ENCODE measurements at regions not wholly inside any gene's neighbourhood (a gene's known extent, or its start where the extent isn't known, plus 50 kb on each side); places are given as distances from the start of the nearest gene placed in this dataset.

DNA sequence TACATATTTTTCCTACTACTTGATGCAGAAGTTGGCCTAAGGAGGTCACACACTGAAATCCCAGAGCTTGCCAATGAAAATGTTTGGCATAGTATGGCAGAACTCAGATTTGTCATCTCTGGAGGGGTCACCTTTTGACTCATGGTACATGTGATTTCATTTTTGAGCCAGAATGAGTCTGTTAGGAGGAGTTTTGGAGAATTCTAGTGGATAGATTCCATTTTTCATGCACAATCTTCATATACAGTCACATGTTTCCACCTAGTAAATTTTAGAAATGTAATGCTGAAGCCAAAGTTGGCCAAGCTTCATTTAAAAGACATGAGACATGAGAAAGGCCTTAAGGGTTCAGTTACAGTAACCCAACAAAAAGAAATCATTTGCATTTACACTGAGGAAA, 97.8 kb upstream of the IGSF10 start:
- intact Hi-C loops (cut with DNase I), result no loop called here
- Histone ChIP-seq H3K27me3 (no peaks in the 10 kb centered on the region), H3K4me1 (peaks cover 0 to 4% (median 0%) of the 10 kb centered on the region in 9 donors), H3K9me3 (no peaks in the 10 kb centered on the region), H3K4me3 (no peak overlapping the region), H3K36me3 (no peaks in the 10 kb centered on the region), H3K27ac (no peak overlapping the region)
- ATAC-seq (no peak), DNase-seq (no peak)
- no peak for TF ChIP-seq CTCF (IDR thresholded peaks at IDR 0.05)

DNA sequence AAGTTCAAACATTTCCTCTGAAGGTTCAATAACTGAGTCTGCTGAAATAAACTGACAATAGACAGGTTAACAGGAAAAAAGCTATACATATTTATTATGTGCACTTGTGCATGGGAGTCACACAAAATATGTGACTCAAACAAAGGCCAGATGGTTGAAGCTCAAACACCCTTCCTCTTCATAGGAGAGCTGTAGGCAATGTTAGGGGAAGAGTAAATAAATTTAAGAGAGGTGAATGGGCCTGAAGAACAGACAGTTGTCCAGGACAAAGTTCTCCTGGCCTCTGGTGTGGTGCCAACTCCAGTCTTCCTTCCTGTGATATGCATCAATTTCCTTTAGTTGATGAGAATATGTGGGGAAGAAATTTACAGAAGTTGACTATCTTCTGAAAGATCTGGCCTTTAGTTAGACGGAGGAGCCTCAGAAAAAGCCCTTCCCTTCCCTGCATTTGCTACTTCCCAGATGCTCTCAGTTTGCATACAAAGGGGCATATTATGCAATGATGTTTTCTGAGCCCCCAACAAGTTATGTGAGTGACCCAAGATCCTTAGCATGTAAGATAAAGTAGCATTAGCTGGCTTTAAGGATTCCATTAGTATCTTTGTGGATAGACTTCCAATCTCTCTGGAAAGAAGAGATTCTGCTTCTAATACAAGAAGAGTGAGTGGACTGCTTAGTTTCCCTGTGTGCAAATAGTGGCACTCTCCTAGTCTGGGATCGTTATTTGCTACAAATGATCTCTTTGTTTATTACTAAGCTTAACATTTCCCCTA, 96.4 kb upstream of the IGSF10 start:
- TF ChIP-seq CTCF (IDR thresholded peaks at IDR 0.05), result no peak
- no peak overlapping the region for H3K4me3 ChIP-seq
- no peaks in the 10 kb centered on the region for H3K27me3 ChIP-seq
- H3K27ac ChIP-seq, result no peak overlapping the region
- DNase-seq (no peak), ATAC-seq (no peak)
- no peaks in the 10 kb centered on the region for H3K36me3 ChIP-seq
- WGBS, 2 donors, result 72 to 74% methylated on average over 2 of the region's 2 CpGs
- intact Hi-C loops (cut with DNase I), result no loop called here
- H3K9me3 ChIP-seq, result no peaks in the 10 kb centered on the region
- H3K4me1 ChIP-seq, result peaks cover 0 to 7% (median 0%) of the 10 kb centered on the region in 9 donors

- ATAC-seq (no peak), DNase-seq (no peak)
- TF ChIP-seq CTCF (IDR thresholded peaks at IDR 0.05), result no peak
- H3K9me3 ChIP-seq, result no peaks in the 10 kb centered on the region
- intact Hi-C loops (cut with DNase I), result no loop called here
- no peaks in the 10 kb centered on the region for H3K27me3 ChIP-seq
- H3K27ac ChIP-seq, result no peak overlapping the region
- H3K36me3 ChIP-seq, result no peaks in the 10 kb centered on the region
- H3K4me1 ChIP-seq, result peaks cover 0 to 7% (median 0%) of the 10 kb centered on the region in 9 donors
- H3K4me3 ChIP-seq, result no peak overlapping the region
- WGBS, 2 donors, result 69 to 76% methylated on average over 3 of the region's 3 CpGs
These were observed 95.7 kb upstream of the IGSF10 start for GRCh38 chr3:151556596-151556995.

DNA sequence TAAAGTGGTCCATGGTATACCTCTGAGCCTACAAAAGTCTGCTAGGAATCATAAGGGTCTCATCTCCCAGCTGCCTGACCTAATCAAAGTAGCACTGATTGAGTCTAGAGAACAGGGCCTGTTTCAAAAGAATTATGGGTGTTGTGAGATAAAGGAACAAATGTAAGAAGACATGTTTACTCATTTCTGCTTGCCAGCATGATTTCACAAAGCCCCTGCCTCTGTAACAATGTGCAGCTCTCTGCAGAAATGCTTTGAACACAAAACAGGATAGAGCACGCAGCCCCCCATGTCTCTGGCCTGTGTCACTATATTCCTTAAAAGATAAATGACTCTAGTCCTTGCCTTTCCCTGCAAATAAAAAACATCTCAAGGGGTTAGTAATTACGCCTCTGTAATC, 94.7 kb upstream of the IGSF10 start:
- WGBS, 2 donors, result 55% methylated on average over 2 of the region's 2 CpGs
- Histone ChIP-seq H3K27ac (no peak overlapping the region), H3K9me3 (no peaks in the 10 kb centered on the region), H3K4me3 (no peak overlapping the region), H3K36me3 (no peaks in the 10 kb centered on the region), H3K27me3 (no peaks in the 10 kb centered on the region), H3K4me1 (peaks cover 0 to 7% (median 0%) of the 10 kb centered on the region in 9 donors)
- ATAC-seq (no peak), DNase-seq (no peak)
- intact Hi-C loops (cut with DNase I), result no loop called here
- no peak for TF ChIP-seq CTCF (IDR thresholded peaks at IDR 0.05)
